H1 (cell line): ENCODE measurements at regions not wholly inside any gene's neighbourhood (a gene's known extent, or its start where the extent isn't known, plus 50 kb on each side); places are given as distances from the start of the nearest gene placed in this dataset.

Experiments used
- CBX8 ChIP-seq: fragments of 300-800, 300-1000 bp; sonication (generic); IDR thresholded peaks from 2 replicates; pipeline ENCODE4 v1.7.1; 2016; ENCODE audit warnings: low read depth, low read length, borderline replicate concordance
- CEBPB ChIP-seq: IDR thresholded peaks from 2 replicates; pipeline ENCODE4 v1.6.1; 2012; ENCODE audit warnings: low read depth, low read length
- EP300 ChIP-seq, 2 experiments: IDR thresholded peaks; 1 replicate in 1 of 2; 2 replicates in 1 of 2; pipeline ENCODE4 v1.6.1; 2011 to 2012; ENCODE audit warnings: low read depth in 2 of 2, low read length in 2 of 2, mild to moderate bottlenecking in 2 of 2, borderline replicate concordance in 1 of 2, inconsistent platforms in 1 of 2, moderate library complexity in 1 of 2
- JUND ChIP-seq: IDR thresholded peaks from 2 replicates; pipeline ENCODE4 v1.6.1; 2011; ENCODE audit warnings: mild to moderate bottlenecking, improper control_type of control experiment, low read length
- MAFK ChIP-seq: IDR thresholded peaks from 2 replicates; pipeline ENCODE4 v1.6.1; 2012; ENCODE audit warnings: low read depth, mild to moderate bottlenecking, improper control_type of control experiment, low read length

- TF ChIP-seq CBX8 (no peak), EP300 (IDR thresholded peaks at IDR 0.05; ENCODE audit: borderline replicate concordance in 1 of 2, low read depth in 2 of 2, low read length in 2 of 2) (no peak), CEBPB (no peak), JUND (no peak), MAFK (no peak)
Observed at GRCh38 chr2:41851554-41851953, 196.3 kb upstream of the PKDCC start (continued).
